Activated CD4-positive, alpha-beta T cell treated with anti-CD3 and anti-CD28 coated beads, Interleukin-2, Interleukin-4, amounts not matched to agents 100 ng/mL and 50 ng/mL, durations not matched to agents 16 hours and 8 hours (primary cell): ENCODE measurements at regions not wholly inside any gene's neighbourhood (a gene's known extent, or its start where the extent isn't known, plus 50 kb on each side); places are given as distances from the start of the nearest gene placed in this dataset.
"Not testable (repeated sequence)": the region's sequence is repeated elsewhere in the genome, so short reads cannot be mapped to it uniquely, and the experiment has no call there.

ENCODE experiments used
- DNase-seq: peaks from one replicate; pipeline ENCODE4 v3.0.0-alpha.2; 2020; ENCODE audit warnings: low spot score

DNA sequence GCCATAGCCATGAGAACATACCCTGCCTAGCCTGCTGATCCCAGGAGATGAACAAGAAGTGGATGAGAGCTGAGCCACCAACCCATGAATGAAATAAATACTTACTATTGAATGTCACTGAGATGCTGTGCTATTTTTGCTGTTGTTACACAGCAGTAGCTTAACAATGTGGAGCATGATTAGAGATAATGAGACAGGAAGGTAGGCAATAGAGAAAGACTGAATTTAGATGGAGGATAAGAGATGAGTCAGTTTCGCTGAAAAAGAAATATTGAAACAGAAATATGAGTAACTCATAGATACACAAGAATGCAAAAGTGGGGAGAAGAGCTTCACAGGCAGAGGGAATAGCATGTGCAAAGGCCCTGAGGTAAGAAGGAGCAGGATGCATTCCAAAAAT is 94.9 kb upstream of the TOP1 start:
- peak; percentile 58 for DNase-seq

DNA sequence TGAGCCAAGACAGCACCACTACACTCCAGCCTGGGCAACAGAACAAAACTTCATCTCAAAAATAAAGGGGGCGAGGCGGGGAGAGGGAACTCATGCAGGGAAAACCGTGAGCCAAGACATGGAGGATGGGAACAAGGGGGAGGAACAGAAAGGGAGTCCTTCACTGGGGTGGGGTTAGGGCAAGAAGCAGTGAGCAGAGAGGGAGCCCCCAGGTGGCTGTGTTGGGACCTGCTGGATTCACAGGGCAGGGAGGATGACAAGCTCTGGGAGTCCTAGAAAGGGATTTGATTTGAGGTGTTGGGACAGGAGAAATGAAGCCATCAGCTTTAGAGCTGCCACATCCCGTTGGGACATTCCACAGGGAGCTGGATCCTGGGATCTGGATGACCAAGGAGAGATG is 90.6 kb upstream of the TOP1 start:
- DNase-seq, result no peak

DNA sequence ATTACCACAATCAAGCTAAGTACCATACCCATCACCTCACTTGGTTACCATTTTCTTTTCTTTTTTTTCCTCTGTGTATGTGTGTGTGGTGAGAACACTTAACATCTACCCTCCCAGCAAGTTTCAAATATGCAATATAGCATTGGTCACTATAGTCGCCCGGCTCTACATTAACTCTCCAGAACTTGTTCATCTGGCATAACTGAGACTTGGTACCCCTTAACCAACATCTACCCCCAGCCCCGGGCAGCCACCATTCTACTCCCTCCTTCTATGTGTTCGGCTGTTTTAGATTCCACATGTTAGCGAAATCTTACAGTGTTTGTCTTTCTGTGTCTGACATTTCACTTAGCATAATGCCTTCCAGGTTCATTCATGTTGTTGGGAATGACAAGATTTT is 89.0 kb upstream of the TOP1 start:
- no peak for DNase-seq

DNA sequence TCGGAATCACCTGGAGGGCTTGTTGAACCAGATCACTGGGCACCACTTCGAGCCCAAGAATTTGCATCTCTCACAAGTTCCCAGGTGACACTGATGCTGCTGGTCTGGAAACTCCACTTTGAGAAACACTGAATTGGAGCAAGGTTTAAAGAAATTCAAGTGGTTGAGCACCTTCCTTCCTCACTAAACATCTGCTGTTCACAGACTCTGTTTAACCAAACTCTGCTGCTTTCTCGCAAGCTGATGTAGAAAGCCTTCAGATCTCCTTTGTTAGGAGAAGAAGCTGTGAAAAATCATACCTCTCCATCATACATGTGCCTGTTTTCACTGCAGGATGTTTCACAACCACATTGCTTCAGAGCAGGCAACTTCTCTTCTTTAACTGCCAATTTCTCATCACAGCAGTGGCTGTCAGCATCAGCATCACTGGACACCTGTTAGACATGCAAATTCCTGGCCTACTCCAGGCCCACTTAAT is 87.5 kb upstream of the TOP1 start:
- DNase-seq, result no peak

DNA sequence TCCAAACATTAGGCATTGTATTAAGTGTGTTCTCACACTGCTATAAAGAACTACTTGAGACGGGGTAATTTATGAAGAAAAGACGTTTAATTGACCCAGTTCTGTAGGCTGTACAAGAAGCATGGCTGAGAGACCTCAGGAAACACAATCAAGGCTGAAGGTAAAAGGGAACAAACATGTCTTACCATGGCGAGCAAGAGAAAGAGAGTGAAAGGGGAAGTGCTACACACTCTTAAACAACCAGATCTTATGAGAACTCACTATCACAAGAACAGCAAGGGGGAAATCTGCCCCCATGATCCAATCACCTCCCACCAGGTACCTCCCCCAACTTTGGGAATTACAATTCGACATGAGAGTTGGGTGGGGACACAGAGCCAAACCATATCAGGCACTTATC is 86.6 kb upstream of the TOP1 start:
- DNase-seq, result no peak

DNA sequence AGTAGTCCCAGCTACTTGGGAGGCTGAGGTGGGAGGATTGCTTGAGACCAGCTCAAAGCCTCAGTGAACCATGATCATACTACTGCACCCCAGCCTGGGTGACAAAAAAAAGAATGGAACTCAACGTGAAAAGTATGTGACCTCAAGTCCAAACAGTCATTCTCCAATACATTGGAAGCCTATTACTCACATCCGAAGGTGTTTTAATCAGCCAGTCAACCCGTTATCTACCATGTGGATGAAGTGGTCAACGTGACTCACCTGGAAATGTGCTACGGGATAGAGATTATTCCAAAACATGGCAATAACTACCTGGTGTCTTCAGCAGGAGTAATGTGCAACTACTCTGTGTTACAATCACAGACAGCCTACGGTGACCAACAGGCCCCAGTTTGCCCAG is 85.8 kb upstream of the TOP1 start:
- DNase-seq, result no peak

DNA sequence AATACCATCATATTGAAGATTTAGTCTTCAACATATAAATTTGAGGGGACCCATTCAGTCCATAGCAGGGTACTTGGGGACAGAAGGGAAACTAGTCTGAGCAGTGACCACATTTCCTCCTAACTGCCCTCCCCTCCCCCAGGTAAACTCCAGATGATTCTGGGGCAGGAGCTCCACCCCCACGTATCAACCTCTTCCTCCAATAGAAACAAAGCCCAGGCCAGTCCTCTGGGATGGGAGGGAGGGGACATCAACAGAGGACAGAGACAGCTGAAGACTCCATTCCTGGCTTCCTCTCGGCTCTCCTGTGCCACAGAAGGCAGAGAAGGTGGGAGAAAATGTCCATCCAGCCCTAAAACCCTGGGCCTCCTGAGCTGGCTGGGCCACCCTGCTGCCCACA is 85.0 kb upstream of the TOP1 start:
- DNase-seq, result no peak

DNA sequence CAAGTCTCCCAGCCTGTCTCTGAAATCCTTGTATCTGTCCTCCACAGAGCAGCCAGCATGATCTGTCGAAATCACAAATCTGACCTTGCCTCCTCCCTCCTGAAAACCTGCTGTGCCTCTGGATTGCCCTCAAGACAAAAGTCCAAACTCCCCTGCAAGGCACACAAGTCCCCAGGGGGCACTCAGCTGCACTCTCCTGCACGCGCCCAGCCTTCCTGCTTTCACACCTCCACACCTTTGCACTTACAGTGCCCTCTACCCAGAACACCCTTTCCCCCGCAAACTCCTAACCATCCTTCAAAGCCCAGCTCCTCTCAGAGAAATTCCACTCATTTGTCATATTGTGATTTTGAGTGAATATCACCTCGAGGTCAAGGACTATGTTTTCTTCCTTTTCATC is 83.4 kb upstream of the TOP1 start:
- DNase-seq, result no peak

DNA sequence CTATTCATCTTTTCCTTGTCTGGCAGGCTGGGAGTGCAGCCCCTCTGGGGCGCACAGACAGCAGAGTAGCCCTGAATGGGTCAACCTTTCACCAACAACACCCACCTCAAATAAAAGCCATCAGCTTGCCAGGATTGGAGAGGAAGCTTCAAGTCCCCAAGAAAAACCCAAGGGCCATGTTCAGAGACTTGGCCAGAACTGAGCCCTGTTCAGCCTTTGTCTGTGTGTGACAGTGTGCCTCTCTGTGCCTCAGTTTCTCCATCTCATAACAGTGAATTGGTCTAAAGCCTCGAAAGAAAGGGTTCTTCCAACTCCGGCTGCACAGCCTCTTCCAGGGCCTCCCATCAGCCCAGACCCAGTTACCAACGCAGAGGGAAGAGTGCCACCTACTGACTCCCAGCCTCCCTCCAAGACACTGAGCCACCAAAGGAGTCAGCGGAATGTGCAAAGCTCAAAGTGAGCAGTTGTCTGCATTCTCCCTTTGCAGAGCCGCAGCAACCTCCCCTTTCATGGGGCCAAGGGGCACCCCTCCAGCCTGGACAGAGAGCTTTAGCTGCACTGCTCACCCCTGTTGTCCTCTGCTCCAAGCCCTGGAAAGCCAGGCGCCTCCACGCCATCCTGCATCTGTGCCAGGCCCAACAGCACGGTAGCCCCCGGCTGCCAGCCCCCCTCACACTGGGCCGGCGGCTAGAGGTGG is 82.7 kb upstream of the TOP1 start:
- peak; percentile 22 for DNase-seq

DNA sequence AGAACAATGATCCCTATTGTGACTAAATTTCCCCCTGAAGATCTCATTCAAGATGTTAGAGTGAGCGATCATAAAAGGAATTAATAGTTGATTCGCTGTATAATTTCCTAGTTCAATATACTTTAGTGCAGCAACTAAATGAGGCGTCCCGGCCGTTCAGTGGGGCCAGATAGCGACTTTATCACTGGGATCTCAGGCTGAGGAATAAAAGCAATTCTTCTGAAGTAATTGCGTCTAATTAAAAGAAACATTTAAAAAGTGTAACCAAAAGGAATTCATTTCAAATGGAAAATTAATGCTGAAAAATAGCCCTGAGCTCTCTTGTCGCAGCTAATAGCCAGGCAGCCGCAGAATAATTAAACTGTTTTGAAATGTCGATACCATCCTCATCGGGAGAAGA is 82.2 kb upstream of the TOP1 start:
- no peak for DNase-seq

DNA sequence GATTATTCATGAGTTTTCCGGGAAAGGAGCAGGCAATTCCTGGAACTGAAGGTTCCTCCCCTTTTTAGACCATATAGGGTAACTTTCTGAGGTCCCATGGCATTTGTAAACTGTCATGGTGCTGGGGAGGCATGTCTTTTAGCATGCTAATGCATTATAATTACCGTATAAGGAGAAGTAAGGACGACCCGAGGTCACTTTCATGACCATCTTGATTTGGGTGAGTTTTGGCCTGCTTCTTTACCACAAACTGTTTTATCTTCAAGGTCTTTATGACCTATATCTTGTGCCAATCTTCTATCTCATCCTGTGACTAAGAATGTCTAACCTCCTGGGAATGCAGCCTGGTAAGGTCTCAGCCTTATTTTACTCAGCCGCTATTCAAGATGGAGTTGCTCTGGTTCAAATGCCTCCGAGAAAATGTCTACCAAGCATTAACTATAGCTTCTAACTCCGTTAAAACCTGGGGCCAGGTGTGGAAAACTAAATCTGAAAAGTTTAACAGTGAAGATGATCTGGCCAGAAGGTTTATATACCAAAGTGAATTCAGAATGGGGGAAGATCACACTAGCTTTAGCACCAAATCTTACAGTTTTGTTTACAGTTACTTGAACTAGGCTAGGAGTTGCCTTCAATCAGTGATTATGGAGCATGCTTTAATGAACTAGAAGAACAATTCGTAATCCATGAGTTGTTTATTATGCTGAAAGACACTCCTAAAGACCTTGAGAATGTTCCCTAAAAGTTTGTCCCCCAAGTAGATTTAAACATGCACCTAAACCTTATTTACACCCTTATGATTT is 80.0 kb upstream of the TOP1 start:
- DNase-seq, result no peak

DNA sequence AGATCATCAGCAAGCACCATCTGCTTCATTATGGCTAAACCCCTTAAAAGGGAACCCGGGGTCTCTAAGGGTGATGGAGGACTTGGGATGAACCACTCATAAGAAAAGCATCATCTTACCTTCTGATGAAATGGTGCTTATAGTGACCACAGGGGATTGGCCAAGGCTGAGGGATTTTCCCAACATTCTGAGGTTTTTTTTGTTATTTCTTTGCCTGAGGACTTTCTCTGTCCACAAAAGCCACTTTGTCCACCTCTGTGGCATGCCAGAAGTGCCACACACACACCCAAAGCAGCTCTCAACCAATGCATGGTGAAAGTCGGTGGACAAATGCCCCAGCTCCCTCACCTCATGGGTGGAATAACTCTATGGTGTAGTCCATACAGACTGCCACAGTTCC is 79.3 kb upstream of the TOP1 start:
- no peak for DNase-seq

DNA sequence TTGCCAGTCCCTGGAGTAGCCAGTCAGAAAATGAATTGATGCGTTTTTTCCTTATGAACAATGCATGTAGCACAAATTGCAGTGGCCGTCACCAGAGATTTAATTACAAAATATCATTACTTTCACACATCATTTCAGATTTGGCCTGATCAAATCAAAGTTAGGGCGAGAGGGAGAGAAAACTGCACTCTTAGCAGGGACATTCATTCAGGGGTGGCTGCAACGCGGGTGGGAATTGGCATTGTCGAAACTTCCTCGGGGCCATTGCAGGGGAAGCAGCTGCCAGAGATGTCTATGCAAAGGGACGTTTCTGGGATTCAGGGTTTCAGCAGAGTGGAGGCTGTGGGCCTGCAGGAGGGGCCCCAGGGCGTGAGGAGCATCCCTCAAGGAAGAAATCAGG is 76.5 kb upstream of the TOP1 start:
- DNase-seq, result no peak

DNA sequence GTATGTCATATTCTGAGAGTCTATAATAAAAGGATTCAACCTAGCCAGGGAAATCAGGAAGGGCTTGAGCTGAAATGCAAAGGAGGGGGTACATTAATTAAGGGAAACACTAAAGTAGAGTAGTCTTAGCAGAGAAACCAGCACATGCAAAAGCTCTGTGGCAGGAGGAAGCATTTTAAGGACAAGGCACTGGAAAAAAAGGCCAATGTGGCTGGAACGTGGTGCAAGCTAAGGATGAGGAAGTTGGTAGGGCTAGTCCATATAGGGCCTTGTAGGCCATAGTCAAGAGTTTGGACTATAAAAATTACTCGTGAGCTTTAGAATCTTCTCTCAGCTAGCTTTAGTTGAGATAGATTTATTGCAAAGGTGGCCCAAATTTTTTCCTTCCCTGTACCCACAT is 75.2 kb upstream of the TOP1 start:
- no peak for DNase-seq

DNA sequence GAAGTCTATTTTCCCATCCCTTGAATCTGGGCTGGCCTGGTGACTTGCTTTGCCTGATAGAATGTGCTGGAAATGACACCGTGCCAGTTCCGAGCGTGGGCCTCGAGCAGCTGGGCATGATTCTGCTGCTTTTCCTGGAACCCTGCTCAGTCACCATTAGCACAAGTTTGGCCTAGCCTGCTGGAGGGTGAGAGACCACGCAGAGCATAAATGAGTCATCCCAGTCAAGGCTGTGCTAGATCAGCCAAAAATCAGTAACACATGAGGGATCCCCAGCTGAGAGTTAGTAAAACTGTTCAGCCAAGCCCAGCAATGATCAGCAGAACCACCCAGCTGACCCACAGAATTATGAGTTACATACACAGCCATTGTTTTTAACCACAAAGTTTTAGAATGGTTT is 74.8 kb upstream of the TOP1 start:
- DNase-seq, result peak; percentile 32

DNA sequence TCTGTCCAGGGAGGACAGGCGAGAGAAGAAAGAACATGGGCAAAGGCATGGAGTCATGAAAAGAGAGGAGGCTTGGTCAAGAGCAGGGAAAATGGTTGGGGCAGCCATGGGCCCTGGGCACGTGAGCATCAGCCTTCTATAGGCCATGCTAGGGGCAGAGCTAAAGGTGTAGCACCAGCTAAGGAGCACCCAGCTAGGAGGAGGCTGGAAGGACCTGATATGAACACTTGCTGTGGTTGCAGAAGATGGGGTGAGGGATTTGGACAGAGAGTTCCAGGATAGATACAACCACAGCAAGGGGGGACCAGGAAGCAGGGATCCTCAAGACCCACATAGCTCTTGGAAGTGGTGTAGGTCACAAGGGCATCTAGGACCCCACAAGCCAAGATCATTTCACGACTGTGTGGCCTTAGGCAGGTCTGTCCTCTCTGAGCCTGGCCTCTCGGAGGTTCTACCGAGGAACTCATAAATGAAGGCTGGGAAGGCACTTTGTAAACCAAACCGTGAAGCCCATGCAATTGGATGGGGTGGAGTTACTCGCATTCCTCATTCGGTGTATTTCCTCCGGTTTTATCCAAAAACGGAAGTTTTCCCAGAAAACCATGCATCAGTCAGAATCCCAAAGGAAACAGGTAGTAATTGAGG is 74.0 kb upstream of the TOP1 start:
- no peak for DNase-seq

DNA sequence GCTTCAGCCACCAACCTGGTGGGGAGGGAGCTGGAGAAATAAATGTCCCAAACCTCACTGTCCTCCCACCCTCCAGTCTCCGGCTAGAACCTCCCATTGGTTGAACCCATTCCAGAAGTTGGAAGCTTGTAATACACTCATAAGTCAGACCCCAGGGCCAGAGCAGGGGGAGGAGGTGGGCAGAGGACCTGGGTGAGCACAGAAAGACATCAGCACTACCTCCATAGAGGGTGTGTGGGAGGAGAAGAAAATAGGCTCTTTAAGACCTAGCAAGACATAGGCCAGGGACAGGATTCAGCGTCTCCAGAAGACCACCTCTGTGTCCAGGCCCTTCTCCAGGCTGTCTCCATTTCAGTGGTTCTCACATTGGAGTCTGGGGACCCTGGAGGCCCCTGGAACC is 73.3 kb upstream of the TOP1 start:
- no peak for DNase-seq

DNA sequence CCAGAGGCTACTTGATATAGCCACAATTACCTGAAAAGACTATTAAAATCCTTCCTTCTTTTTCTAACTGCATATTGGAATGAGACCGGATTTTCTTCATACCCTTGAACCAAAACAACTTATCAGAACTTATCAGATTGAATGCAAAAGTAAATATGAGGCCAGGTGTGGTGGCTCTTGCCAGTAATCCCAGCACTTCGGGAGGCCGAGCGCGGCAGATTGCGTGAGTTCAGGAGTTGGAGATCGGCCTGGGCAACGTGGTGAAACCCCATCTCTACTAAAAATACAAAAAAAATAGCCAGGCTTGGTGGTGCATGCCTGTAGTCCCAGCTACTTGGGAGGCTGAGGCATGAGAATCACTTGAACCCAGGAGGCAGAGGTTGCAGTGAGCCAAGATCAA is 72.8 kb upstream of the TOP1 start:
- DNase-seq, result not testable (repeated sequence)

DNA sequence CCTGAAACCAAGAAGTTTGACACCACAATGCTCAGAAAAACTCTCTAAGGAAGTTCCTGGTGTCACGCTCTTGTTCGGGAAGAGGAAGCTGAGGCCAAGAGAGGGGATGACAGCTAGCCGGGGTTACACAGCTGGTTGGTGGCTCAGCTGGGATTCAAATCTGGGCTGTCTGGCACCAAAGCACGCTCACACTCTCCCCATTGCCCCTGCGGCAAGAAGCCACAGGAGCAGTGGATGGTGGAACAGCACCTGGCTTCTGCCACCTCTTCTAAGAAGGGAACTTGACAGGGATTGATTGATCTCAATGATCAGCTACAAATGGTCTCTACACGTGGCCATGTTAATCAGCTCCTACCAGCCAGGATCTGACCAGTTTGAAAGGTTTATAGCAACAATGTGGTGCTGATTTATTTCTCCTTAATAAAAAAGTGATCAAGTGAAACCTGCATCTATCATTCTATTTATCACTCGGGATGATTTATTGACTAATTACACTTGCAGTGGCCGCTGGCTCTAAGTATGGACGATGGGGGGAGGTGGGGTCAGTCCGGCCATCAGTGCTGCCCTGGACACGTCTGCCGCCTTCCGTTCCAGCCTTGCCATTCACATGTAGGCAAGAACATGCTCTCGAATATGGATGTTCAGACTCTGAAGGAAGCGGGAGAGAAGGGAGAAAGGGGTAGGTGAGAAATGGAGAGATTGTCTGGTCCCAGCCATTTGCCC is 71.9 kb upstream of the TOP1 start:
- no peak for DNase-seq

DNA sequence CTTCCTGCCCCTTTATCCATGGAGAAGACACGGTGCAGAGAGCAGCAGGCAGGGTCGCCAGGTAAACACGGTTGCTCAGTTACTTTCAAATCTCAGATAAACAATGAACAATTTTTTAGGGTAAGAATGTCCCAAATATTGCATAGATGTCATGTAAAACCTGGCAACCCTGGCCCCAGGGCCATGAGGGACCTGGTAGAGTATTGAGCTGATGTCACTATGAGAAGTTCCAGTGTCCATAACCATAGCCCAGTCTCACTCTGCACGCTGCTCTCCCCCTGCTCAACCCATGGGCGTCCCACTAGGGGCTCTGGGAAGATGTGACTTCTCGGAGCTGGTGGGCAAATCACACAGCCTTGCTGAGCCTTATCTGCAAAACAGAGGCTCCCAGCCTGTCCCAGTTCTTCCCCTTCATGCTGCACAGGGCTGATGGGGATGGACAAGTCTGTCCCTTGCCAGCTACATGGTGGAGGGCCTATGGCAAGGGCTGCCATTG is 71.3 kb upstream of the TOP1 start:
- no peak for DNase-seq

DNA sequence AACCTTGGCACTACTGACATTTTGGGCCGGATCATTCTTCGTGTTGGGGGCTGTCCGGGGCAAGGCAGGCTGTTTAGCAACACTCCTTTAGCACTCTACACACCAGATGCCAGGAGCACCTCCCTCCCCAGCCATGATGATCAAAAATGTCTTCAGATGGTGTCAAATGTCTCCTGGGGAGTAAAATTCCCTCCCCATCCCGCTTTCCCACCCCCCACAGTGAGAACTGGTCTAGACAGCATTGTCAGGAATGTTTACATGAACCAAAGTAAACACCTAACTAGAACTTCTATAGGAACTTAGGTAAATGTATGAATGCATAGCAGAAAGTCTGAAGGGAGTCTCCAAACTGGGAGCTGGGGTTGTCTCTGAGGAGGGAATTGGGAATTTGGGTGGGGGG is 70.0 kb upstream of the TOP1 start:
- no peak for DNase-seq

DNA sequence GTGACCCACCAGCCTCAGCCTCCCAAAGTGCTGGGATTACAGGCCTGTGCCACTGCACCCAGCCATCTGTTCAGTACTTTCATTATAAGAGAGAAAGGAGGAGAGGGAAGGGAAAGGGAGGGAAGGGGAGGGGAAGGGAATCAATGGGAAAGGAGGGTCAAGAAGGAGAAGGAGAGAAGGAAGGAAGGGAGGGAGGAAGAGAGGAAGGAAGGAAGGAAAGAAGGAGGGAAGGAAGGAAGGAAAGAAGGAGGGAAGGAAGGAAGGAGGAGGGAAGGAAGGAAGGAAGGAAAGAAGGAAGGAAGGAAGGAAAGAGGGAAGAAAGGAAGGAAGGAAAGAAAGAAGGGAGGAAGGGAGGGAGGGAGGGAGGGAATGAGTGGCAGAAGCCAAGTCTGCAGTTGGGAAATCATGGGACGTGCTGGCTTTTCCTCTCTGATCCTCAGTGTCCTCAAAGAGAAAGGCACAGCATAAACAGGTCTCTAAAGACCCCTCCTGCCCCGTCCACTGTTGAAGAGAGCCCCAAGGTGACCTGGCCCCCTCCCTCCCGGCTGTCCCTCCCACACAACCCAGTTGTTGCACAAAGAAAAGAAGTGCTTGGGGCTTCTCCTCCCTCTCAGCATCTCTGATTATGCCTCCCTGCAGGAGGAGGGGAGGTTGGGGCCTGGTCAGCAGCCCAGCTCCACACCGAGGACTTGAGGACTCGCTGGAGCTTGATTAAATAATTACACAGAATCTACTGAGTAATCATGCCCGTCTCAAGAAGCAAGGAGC is 69.1 kb upstream of the TOP1 start:
- no peak for DNase-seq
